ENCODE measurements at regions not wholly inside any gene's neighbourhood (a gene's known extent, or its start where the extent isn't known, plus 50 kb on each side); places are given as distances from the start of the nearest gene placed in this dataset.

GRCh38 chr11:27266125-27266524, 96.9 kb downstream of the CCDC34 start:
- H3K36me3 ChIP-seq (ENCODE audit: control insufficient read depth, insufficient read depth, low read length) = no peaks in the 10 kb centered on the region
- no peaks in the 10 kb centered on the region for H3K27me3 ChIP-seq (ENCODE audit: control insufficient read depth, insufficient read depth, low read length)
- H3K4me1 ChIP-seq (ENCODE audit: control insufficient read depth, insufficient read depth, low read length) = no peaks in the 10 kb centered on the region
- no peak overlapping the region for H3K27ac ChIP-seq (ENCODE audit: low read length)
- H3K4me3 ChIP-seq (ENCODE audit: low read length) = no peak overlapping the region
- no peaks in the 10 kb centered on the region for H3K9me3 ChIP-seq (replicated peaks; ENCODE audit: control insufficient read depth, low read depth, low read length)
- peak; percentile 37 for DNase-seq
- no CpG with 5 or more reads among the region's 2 CpGs for WGBS (ENCODE audit: insufficient coverage)

DNA sequence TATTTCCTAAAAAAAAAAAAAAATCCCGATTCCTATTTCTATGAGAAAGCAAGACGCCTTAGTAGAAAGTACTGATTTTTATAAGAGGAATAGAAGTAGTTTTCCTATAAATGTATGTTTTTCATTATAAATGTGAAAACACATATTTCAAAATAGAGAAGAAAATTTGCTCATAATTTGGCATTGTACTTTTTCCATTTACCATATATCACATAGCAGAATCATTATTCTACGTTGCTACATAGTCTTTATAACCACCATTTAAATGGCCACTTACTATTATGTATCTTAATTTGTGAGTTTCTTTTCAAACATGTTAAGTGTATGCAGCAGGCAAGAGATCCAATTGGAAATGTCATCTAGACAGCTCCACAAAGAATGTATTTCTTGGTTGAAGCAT, 99.0 kb downstream of the CCDC34 start:
- H3K4me1 ChIP-seq (ENCODE audit: control insufficient read depth, insufficient read depth, low read length) = no peaks in the 10 kb centered on the region
- no peaks in the 10 kb centered on the region for H3K9me3 ChIP-seq (replicated peaks; ENCODE audit: control insufficient read depth, low read depth, low read length)
- WGBS (ENCODE audit: insufficient coverage) = no CpG with 5 or more reads among the region's 3 CpGs
- no peaks in the 10 kb centered on the region for H3K27me3 ChIP-seq (ENCODE audit: control insufficient read depth, insufficient read depth, low read length)
- no peak overlapping the region for H3K27ac ChIP-seq (ENCODE audit: low read length)
- H3K4me3 ChIP-seq (ENCODE audit: low read length) = no peak overlapping the region
- H3K36me3 ChIP-seq (ENCODE audit: control insufficient read depth, insufficient read depth, low read length) = no peaks in the 10 kb centered on the region
- DNase-seq = peak; percentile 57

- no peak overlapping the region for H3K27ac ChIP-seq (ENCODE audit: low read length)
- no peaks in the 10 kb centered on the region for H3K4me1 ChIP-seq (ENCODE audit: control insufficient read depth, insufficient read depth, low read length)
- H3K36me3 ChIP-seq (ENCODE audit: control insufficient read depth, insufficient read depth, low read length) = no peaks in the 10 kb centered on the region
- DNase-seq = peak; percentile 66
- no peak overlapping the region for H3K4me3 ChIP-seq (ENCODE audit: low read length)
- no peaks in the 10 kb centered on the region for H3K9me3 ChIP-seq (replicated peaks; ENCODE audit: control insufficient read depth, low read depth, low read length)
- H3K27me3 ChIP-seq (ENCODE audit: control insufficient read depth, insufficient read depth, low read length) = no peaks in the 10 kb centered on the region
Measured at GRCh38 chr11:27263046-27263445, 100.0 kb downstream of the CCDC34 start.

DNA sequence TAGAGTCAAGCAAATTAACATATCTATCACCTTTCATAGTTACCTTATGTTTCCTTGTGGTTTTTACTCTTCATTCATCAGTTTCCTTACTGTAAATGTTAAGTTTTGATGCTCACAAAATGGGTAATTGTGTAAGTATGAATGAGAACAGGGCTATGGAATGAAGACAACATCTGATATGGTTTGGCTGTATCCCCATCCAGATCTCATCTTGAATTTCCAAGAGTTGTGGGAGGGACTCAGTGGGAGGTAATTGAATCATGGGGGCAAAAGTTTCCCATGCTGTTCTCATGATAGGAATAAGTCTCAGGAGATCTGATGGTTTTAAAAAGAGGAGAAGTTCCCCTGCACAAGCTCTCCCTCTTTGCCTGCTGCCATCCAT, 107.6 kb downstream of the CCDC34 start:
- Histone ChIP-seq H3K36me3 (ENCODE audit: control insufficient read depth, insufficient read depth, low read length) (no peaks in the 10 kb centered on the region), H3K4me1 (ENCODE audit: control insufficient read depth, insufficient read depth, low read length) (peaks cover 7% of the 10 kb centered on the region), H3K9me3 (replicated peaks; ENCODE audit: control insufficient read depth, low read depth, low read length) (no peaks in the 10 kb centered on the region), H3K4me3 (ENCODE audit: low read length) (no peak overlapping the region), H3K27me3 (ENCODE audit: control insufficient read depth, insufficient read depth, low read length) (no peaks in the 10 kb centered on the region), H3K27ac (ENCODE audit: low read length) (peak overlapping the region; percentile 79)
- DNase-seq = no peak

GRCh38 chr11:27254744-27255446, 108.1 kb downstream of the CCDC34 start:
- peak overlapping the region; percentile 79 for H3K27ac ChIP-seq (ENCODE audit: low read length)
- no peaks in the 10 kb centered on the region for H3K36me3 ChIP-seq (ENCODE audit: control insufficient read depth, insufficient read depth, low read length)
- H3K9me3 ChIP-seq (replicated peaks; ENCODE audit: control insufficient read depth, low read depth, low read length) = no peaks in the 10 kb centered on the region
- H3K4me3 ChIP-seq (ENCODE audit: low read length) = no peak overlapping the region
- no peaks in the 10 kb centered on the region for H3K27me3 ChIP-seq (ENCODE audit: control insufficient read depth, insufficient read depth, low read length)
- DNase-seq = peak; percentile 94
- peaks cover 7% of the 10 kb centered on the region for H3K4me1 ChIP-seq (ENCODE audit: control insufficient read depth, insufficient read depth, low read length)
- WGBS (ENCODE audit: insufficient coverage) = 8% methylated on average over 1 of the region's 1 CpG

- no peaks in the 10 kb centered on the region for H3K36me3 ChIP-seq (ENCODE audit: control insufficient read depth, insufficient read depth, low read length)
- peak overlapping the region; percentile 79 for H3K27ac ChIP-seq (ENCODE audit: low read length)
- H3K27me3 ChIP-seq (ENCODE audit: control insufficient read depth, insufficient read depth, low read length) = no peaks in the 10 kb centered on the region
- H3K4me3 ChIP-seq (ENCODE audit: low read length) = no peak overlapping the region
- peaks cover 20% of the 10 kb centered on the region for H3K4me1 ChIP-seq (ENCODE audit: control insufficient read depth, insufficient read depth, low read length)
- no peaks in the 10 kb centered on the region for H3K9me3 ChIP-seq (replicated peaks; ENCODE audit: control insufficient read depth, low read depth, low read length)
- WGBS (ENCODE audit: insufficient coverage) = no CpG with 5 or more reads among the region's 1 CpG
- no peak for DNase-seq
Measured at GRCh38 chr11:27253224-27253623, 109.8 kb downstream of the CCDC34 start.

- DNase-seq = peak; percentile 85
- H3K4me1 ChIP-seq (ENCODE audit: control insufficient read depth, insufficient read depth, low read length) = peaks cover 31% of the 10 kb centered on the region
- H3K27ac ChIP-seq (ENCODE audit: low read length) = peak overlapping the region; percentile 77
- no peak overlapping the region for H3K4me3 ChIP-seq (ENCODE audit: low read length)
- no peaks in the 10 kb centered on the region for H3K27me3 ChIP-seq (ENCODE audit: control insufficient read depth, insufficient read depth, low read length)
- 87% methylated on average over 5 of the region's 5 CpGs for WGBS (ENCODE audit: insufficient coverage)
- no peaks in the 10 kb centered on the region for H3K9me3 ChIP-seq (replicated peaks; ENCODE audit: control insufficient read depth, low read depth, low read length)
- no peaks in the 10 kb centered on the region for H3K36me3 ChIP-seq (ENCODE audit: control insufficient read depth, insufficient read depth, low read length)
Measured at GRCh38 chr11:27250867-27251665, 111.9 kb downstream of the CCDC34 start.

DNA sequence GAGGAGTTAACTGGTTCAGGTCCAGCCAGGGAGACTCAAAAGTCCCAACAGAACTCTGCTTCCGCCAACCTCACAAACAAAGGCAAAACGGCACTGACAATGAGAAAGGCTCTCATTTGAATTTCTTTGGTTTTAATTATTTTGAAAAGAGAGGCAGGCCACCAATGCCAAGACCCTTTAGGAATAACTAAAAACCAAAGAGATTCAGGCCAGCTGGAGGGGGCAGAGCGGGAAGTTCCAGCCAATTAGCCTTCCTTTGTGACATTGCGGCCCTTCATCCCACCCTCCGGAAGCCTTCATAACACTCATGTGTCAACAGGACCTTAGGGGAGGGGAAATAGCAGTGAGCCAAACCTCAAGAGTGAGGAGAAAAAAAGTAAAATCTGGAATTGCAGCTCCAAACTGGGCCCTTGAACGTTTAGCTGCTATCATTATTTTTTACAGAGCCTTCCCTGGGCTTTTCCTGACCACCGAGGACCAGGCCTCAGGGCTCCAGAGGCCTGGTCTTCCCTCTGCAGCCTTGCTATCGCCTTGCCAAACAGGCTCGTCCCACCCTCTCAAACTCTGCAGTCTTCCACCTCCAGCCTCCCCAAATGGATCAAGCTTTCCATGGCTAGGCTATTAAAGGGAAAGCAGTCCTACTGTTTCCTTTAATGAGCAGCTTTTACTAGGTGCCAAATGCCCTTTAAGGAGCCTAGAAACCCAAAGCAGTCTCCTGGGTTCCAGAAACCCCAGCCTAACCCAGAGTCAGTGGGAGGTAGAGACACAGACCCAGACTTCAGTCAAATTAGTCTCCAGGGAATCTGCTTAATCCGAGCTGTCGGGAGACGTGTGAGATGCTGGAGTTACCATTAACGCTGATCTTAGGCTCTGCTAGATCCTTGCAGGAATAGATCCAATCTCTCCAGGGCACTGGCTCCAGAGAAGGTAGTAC, 114.2 kb downstream of the CCDC34 start:
- peak; percentile 68 for DNase-seq
- Histone ChIP-seq H3K36me3 (ENCODE audit: control insufficient read depth, insufficient read depth, low read length) (no peaks in the 10 kb centered on the region), H3K27ac (ENCODE audit: low read length) (peak overlapping the region; percentile 81), H3K9me3 (replicated peaks; ENCODE audit: control insufficient read depth, low read depth, low read length) (no peaks in the 10 kb centered on the region), H3K4me3 (ENCODE audit: low read length) (no peak overlapping the region), H3K4me1 (ENCODE audit: control insufficient read depth, insufficient read depth, low read length) (peaks cover 26% of the 10 kb centered on the region), H3K27me3 (ENCODE audit: control insufficient read depth, insufficient read depth, low read length) (no peaks in the 10 kb centered on the region)
- WGBS (ENCODE audit: insufficient coverage) = 26% methylated on average over 8 of the region's 13 CpGs

DNA sequence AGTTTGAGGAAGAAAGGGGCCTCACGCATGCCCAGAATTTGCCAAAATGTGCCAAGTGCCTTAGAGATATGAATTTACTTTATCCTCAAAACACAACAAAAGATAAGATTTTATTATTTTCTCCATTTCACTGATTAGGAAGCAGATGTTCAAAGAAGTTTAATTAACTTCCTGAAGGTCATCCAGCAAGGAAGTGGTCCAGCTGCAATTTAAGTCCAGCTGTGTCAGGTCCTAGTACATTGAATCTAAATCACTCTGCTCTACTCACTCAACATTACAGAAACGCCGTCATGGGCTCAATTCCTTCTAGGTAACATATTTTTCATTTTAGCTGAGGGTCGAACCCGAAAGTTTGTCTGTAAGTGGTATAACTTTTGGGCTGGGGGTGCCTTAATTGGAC, 115.4 kb downstream of the CCDC34 start:
- WGBS (ENCODE audit: insufficient coverage) = no CpG with 5 or more reads among the region's 5 CpGs
- Histone ChIP-seq H3K36me3 (ENCODE audit: control insufficient read depth, insufficient read depth, low read length) (no peaks in the 10 kb centered on the region), H3K27me3 (ENCODE audit: control insufficient read depth, insufficient read depth, low read length) (no peaks in the 10 kb centered on the region), H3K4me3 (ENCODE audit: low read length) (no peak overlapping the region), H3K27ac (ENCODE audit: low read length) (peak overlapping the region; percentile 81), H3K9me3 (replicated peaks; ENCODE audit: control insufficient read depth, low read depth, low read length) (no peaks in the 10 kb centered on the region), H3K4me1 (ENCODE audit: control insufficient read depth, insufficient read depth, low read length) (peaks cover 27% of the 10 kb centered on the region)
- peak; percentile 53 for DNase-seq

- H3K9me3 ChIP-seq (replicated peaks; ENCODE audit: control insufficient read depth, low read depth, low read length) = no peaks in the 10 kb centered on the region
- no CpG with 5 or more reads among the region's 3 CpGs for WGBS (ENCODE audit: insufficient coverage)
- DNase-seq = peak; percentile 95
- H3K36me3 ChIP-seq (ENCODE audit: control insufficient read depth, insufficient read depth, low read length) = no peaks in the 10 kb centered on the region
- H3K4me3 ChIP-seq (ENCODE audit: low read length) = no peak overlapping the region
- H3K4me1 ChIP-seq (ENCODE audit: control insufficient read depth, insufficient read depth, low read length) = peaks cover 28% of the 10 kb centered on the region
- H3K27me3 ChIP-seq (ENCODE audit: control insufficient read depth, insufficient read depth, low read length) = no peaks in the 10 kb centered on the region
- H3K27ac ChIP-seq (ENCODE audit: low read length) = peak overlapping the region; percentile 81
Measured at GRCh38 chr11:27246925-27247324, 116.1 kb downstream of the CCDC34 start.
